Liver (tissue), 3 donors: ENCODE measurements at regions not wholly inside any gene's neighbourhood (a gene's known extent, or its start where the extent isn't known, plus 50 kb on each side); places are given as distances from the start of the nearest gene placed in this dataset.

Experiments
- CTCF ChIP-seq: fragments of 150-350 bp; IDR thresholded peaks from 2 replicates; pipeline ENCODE4 v1.5.1; 2017; ENCODE audit warnings: improper control_type of control experiment, low read depth, low read length; ENCODE audit not compliant: missing input control
- EGR1 ChIP-seq, 2 donors: IDR thresholded peaks; 2 replicates each; pipeline ENCODE4 v1.6.1; 2016 to 2018; ENCODE audit warnings: antibody characterized with exemption in 2 of 2, low read depth in 2 of 2
- JUND ChIP-seq, 2 donors: IDR thresholded peaks; 2 replicates each; pipeline ENCODE4 v1.6.1; 2016; ENCODE audit warnings: antibody characterized with exemption in 2 of 2
- MAX ChIP-seq: IDR thresholded peaks from 2 replicates; pipeline ENCODE4 v1.6.1; 2016; ENCODE audit warnings: antibody characterized with exemption
- RAD21 ChIP-seq, 2 donors: IDR thresholded peaks; 2 replicates each; pipeline ENCODE4 v1.6.1; 2016; ENCODE audit warnings: antibody characterized with exemption in 2 of 2, mild to moderate bottlenecking in 2 of 2
- TAF1 ChIP-seq: conservative IDR thresholded peaks from 2 replicates; pipeline ENCODE4 v1.6.1; 2016; ENCODE audit warnings: antibody characterized with exemption, mild to moderate bottlenecking
- YY1 ChIP-seq: IDR thresholded peaks from 2 replicates; pipeline ENCODE4 v1.6.1; 2016; ENCODE audit warnings: antibody characterized with exemption, mild to moderate bottlenecking
- TF ChIP-seq, protein P1 (sequence below): IDR thresholded peaks from 2 replicates; pipeline ENCODE4 v1.6.1; 2016; ENCODE audit warnings: antibody characterized with exemption, mild to moderate bottlenecking
- donor health status: healthy.
- donor health status: healthy.

GRCh38 chr4:56227301-56227835 lies 159.9 kb downstream of the AASDH start:
- TF ChIP-seq CTCF, result no peak
- no peak for TF ChIP-seq RAD21 (IDR thresholded peaks at IDR 0.05)
- no peak for TF ChIP-seq MAX
- no peak for TF ChIP-seq YY1
- TF ChIP-seq TAF1, result no peak
- no peak for TF ChIP-seq JUND (IDR thresholded peaks at IDR 0.05)
- TF ChIP-seq EGR1 (IDR thresholded peaks at IDR 0.05; ENCODE audit: low read depth in 2 of 2), result no peak
- TF ChIP-seq, protein P1, sequence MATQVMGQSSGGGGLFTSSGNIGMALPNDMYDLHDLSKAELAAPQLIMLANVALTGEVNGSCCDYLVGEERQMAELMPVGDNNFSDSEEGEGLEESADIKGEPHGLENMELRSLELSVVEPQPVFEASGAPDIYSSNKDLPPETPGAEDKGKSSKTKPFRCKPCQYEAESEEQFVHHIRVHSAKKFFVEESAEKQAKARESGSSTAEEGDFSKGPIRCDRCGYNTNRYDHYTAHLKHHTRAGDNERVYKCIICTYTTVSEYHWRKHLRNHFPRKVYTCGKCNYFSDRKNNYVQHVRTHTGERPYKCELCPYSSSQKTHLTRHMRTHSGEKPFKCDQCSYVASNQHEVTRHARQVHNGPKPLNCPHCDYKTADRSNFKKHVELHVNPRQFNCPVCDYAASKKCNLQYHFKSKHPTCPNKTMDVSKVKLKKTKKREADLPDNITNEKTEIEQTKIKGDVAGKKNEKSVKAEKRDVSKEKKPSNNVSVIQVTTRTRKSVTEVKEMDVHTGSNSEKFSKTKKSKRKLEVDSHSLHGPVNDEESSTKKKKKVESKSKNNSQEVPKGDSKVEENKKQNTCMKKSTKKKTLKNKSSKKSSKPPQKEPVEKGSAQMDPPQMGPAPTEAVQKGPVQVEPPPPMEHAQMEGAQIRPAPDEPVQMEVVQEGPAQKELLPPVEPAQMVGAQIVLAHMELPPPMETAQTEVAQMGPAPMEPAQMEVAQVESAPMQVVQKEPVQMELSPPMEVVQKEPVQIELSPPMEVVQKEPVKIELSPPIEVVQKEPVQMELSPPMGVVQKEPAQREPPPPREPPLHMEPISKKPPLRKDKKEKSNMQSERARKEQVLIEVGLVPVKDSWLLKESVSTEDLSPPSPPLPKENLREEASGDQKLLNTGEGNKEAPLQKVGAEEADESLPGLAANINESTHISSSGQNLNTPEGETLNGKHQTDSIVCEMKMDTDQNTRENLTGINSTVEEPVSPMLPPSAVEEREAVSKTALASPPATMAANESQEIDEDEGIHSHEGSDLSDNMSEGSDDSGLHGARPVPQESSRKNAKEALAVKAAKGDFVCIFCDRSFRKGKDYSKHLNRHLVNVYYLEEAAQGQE, result no peak
